WTC11 (cell line): ENCODE measurements at regions not wholly inside any gene's neighbourhood (a gene's known extent, or its start where the extent isn't known, plus 50 kb on each side); places are given as distances from the start of the nearest gene placed in this dataset.

ENCODE experiments used
- ATAC-seq: fragments of 200-7000 bp; cut with Tn5 transposase; 2 replicates; pipeline ENCODE4 v1.10.0; 2021; ENCODE audit warnings: mild to moderate bottlenecking, moderate library complexity
- CTCF ChIA-PET: fragments of 300-600 bp; sonication (Branson Sonifier 250); formaldehyde crosslinking; loops from one replicate; lab custom pipeline; 2021; ENCODE audit warnings: antibody characterized with exemption; lab: Charles Lee
- POLR2A ChIA-PET: fragments of 350-600 bp; sonication (Branson Sonifier 250); formaldehyde crosslinking; loops from one replicate; lab custom pipeline; 2021; ENCODE audit warnings: antibody characterized with exemption; lab: Charles Lee
- DNase-seq: peaks from one replicate; pipeline ENCODE4 v3.0.0; 2021; ENCODE audit warnings: low spot score
- H3K27ac Mint-ChIP-seq: 2 replicates; pipeline ENCODE4 v1.8.0; 2021; ENCODE audit warnings: mixed read lengths
- H3K27me3 Mint-ChIP-seq: 2 replicates; pipeline ENCODE4 v1.8.0; 2021; ENCODE audit warnings: low read depth, mild to moderate bottlenecking, moderate library complexity, mixed read lengths
- H3K36me3 Mint-ChIP-seq: 2 replicates; pipeline ENCODE4 v1.8.0; 2021; ENCODE audit warnings: mixed read lengths
- H3K4me1 Mint-ChIP-seq: 2 replicates; pipeline ENCODE4 v1.8.0; 2022; ENCODE audit warnings: mixed read lengths
- H3K4me3 Mint-ChIP-seq: 2 replicates; pipeline ENCODE4 v1.8.0; 2021; ENCODE audit warnings: mild to moderate bottlenecking, moderate library complexity, mixed read lengths
- H3K9me3 Mint-ChIP-seq: 2 replicates; pipeline ENCODE4 v1.8.0; 2021; ENCODE audit warnings: mixed read lengths
- CREB1 ChIP-seq: sonication (generic); formaldehyde crosslinking; IDR thresholded peaks from 2 replicates; pipeline ENCODE4 v1.8.0; 2023; ENCODE audit warnings: mild to moderate bottlenecking, missing genetic modification reagents
- EMX1 ChIP-seq: fragments of 250-450 bp; sonication (Bioruptor Pico); IDR thresholded peaks from 2 replicates; pipeline ENCODE4 v1.8.0; 2021; ENCODE audit warnings: mild to moderate bottlenecking
- MLX ChIP-seq: sonication (generic); formaldehyde crosslinking; IDR thresholded peaks from 2 replicates; pipeline ENCODE4 v1.8.1; 2023; ENCODE audit warnings: mild to moderate bottlenecking, missing genetic modification reagents, moderate library complexity
- NFE2L1 ChIP-seq: sonication (generic); formaldehyde crosslinking; IDR thresholded peaks from 2 replicates; pipeline ENCODE4 v1.8.1; 2023; ENCODE audit warnings: missing genetic modification reagents
- RORB ChIP-seq: fragments of 250-450 bp; sonication (Bioruptor Pico); IDR thresholded peaks from 2 replicates; pipeline ENCODE4 v1.9.0; 2021; ENCODE audit warnings: mild to moderate bottlenecking
- SOX15 ChIP-seq: fragments of 250-450 bp; sonication (Bioruptor Pico); IDR thresholded peaks from 2 replicates; pipeline ENCODE4 v1.9.0; 2021; ENCODE audit warnings: mild to moderate bottlenecking
- SP1 ChIP-seq: sonication (generic); formaldehyde crosslinking; conservative IDR thresholded peaks from 2 replicates; pipeline ENCODE4 v1.8.1; 2022; ENCODE audit warnings: missing genetic modification reagents
- ZNF121 ChIP-seq: sonication (generic); formaldehyde crosslinking; IDR thresholded peaks from 2 replicates; pipeline ENCODE4 v1.8.0; 2023; ENCODE audit warnings: missing genetic modification reagents
- ZNF138 ChIP-seq: sonication (generic); formaldehyde crosslinking; conservative IDR thresholded peaks from 2 replicates; pipeline ENCODE4 v1.8.1; 2022; ENCODE audit warnings: mild to moderate bottlenecking, moderate library complexity, missing genetic modification reagents
- TF ChIP-seq, protein P1 (sequence below): sonication (generic); formaldehyde crosslinking; IDR thresholded peaks from 2 replicates; pipeline ENCODE4 v1.8.1; 2023; ENCODE audit warnings: mild to moderate bottlenecking, moderate library complexity, missing genetic modification reagents
- TF ChIP-seq, protein P2 (sequence below): sonication (generic); formaldehyde crosslinking; IDR thresholded peaks from 2 replicates; pipeline ENCODE4 v1.8.1; 2022; ENCODE audit warnings: missing genetic modification reagents, borderline replicate concordance
- TF ChIP-seq, protein P3 (sequence below): sonication (generic); formaldehyde crosslinking; conservative IDR thresholded peaks from 2 replicates; pipeline ENCODE4 v1.8.1; 2023; ENCODE audit warnings: mild to moderate bottlenecking, low read depth, missing genetic modification reagents, moderate library complexity
- TF ChIP-seq, protein P4 (sequence below): sonication (generic); formaldehyde crosslinking; IDR thresholded peaks from 2 replicates; pipeline ENCODE4 v1.8.0; 2023; ENCODE audit warnings: missing genetic modification reagents, mild to moderate bottlenecking, borderline replicate concordance

- peaks cover 40% of the 10 kb centered on the region for H3K4me1 Mint-ChIP-seq
- TF ChIP-seq ZNF121 (CRISPR knock-in tag), result no peak
- no peak overlapping the region for H3K27ac Mint-ChIP-seq
- no peak overlapping the region for H3K4me3 Mint-ChIP-seq
- H3K27me3 Mint-ChIP-seq, result no peaks in the 10 kb centered on the region
- H3K36me3 Mint-ChIP-seq, result no peaks in the 10 kb centered on the region
- no peaks in the 10 kb centered on the region for H3K9me3 Mint-ChIP-seq
- ATAC-seq, result no peak
- CTCF ChIA-PET, result no interaction called here
- no peak for DNase-seq
- POLR2A ChIA-PET, result no interaction called here
Measured at GRCh38 chr13:72141855-72142519, 275.0 kb upstream of the DACH1 start.

- ChIA-PET CTCF (no interaction called here), POLR2A (no interaction called here)
- H3K9me3 Mint-ChIP-seq, result no peaks in the 10 kb centered on the region
- ATAC-seq (no peak), DNase-seq (no peak)
- H3K36me3 Mint-ChIP-seq, result no peaks in the 10 kb centered on the region
- TF ChIP-seq MLX (CRISPR knock-in tag) (no peak), CREB1 (CRISPR knock-in tag) (no peak), NFE2L1 (CRISPR knock-in tag) (no peak), SP1 (CRISPR knock-in tag) (no peak), SOX15 (no peak), EMX1 (CRISPR knock-in tag) (no peak), RORB (CRISPR knock-in tag) (no peak), ZNF138 (CRISPR knock-in tag) (no peak)
- TF ChIP-seq, protein P1, sequence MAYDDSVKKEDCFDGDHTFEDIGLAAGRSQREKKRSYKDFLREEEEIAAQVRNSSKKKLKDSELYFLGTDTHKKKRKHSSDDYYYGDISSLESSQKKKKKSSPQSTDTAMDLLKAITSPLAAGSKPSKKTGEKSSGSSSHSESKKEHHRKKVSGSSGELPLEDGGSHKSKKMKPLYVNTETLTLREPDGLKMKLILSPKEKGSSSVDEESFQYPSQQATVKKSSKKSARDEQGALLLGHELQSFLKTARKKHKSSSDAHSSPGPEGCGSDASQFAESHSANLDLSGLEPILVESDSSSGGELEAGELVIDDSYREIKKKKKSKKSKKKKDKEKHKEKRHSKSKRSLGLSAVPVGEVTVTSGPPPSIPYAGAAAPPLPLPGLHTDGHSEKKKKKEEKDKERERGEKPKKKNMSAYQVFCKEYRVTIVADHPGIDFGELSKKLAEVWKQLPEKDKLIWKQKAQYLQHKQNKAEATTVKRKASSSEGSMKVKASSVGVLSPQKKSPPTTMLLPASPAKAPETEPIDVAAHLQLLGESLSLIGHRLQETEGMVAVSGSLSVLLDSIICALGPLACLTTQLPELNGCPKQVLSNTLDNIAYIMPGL (CRISPR knock-in tag), result no peak
- TF ChIP-seq, protein P2, sequence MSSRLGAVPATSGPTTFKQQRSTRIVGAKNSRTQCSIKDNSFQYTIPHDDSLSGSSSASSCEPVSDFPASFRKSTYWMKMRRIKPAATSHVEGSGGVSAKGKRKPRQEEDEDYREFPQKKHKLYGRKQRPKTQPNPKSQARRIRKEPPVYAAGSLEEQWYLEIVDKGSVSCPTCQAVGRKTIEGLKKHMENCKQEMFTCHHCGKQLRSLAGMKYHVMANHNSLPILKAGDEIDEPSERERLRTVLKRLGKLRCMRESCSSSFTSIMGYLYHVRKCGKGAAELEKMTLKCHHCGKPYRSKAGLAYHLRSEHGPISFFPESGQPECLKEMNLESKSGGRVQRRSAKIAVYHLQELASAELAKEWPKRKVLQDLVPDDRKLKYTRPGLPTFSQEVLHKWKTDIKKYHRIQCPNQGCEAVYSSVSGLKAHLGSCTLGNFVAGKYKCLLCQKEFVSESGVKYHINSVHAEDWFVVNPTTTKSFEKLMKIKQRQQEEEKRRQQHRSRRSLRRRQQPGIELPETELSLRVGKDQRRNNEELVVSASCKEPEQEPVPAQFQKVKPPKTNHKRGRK (CRISPR knock-in tag), result no peak
- TF ChIP-seq, protein P3, sequence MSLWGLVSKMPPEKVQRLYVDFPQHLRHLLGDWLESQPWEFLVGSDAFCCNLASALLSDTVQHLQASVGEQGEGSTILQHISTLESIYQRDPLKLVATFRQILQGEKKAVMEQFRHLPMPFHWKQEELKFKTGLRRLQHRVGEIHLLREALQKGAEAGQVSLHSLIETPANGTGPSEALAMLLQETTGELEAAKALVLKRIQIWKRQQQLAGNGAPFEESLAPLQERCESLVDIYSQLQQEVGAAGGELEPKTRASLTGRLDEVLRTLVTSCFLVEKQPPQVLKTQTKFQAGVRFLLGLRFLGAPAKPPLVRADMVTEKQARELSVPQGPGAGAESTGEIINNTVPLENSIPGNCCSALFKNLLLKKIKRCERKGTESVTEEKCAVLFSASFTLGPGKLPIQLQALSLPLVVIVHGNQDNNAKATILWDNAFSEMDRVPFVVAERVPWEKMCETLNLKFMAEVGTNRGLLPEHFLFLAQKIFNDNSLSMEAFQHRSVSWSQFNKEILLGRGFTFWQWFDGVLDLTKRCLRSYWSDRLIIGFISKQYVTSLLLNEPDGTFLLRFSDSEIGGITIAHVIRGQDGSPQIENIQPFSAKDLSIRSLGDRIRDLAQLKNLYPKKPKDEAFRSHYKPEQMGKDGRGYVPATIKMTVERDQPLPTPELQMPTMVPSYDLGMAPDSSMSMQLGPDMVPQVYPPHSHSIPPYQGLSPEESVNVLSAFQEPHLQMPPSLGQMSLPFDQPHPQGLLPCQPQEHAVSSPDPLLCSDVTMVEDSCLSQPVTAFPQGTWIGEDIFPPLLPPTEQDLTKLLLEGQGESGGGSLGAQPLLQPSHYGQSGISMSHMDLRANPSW (CRISPR knock-in tag), result no peak
- TF ChIP-seq, protein P4, sequence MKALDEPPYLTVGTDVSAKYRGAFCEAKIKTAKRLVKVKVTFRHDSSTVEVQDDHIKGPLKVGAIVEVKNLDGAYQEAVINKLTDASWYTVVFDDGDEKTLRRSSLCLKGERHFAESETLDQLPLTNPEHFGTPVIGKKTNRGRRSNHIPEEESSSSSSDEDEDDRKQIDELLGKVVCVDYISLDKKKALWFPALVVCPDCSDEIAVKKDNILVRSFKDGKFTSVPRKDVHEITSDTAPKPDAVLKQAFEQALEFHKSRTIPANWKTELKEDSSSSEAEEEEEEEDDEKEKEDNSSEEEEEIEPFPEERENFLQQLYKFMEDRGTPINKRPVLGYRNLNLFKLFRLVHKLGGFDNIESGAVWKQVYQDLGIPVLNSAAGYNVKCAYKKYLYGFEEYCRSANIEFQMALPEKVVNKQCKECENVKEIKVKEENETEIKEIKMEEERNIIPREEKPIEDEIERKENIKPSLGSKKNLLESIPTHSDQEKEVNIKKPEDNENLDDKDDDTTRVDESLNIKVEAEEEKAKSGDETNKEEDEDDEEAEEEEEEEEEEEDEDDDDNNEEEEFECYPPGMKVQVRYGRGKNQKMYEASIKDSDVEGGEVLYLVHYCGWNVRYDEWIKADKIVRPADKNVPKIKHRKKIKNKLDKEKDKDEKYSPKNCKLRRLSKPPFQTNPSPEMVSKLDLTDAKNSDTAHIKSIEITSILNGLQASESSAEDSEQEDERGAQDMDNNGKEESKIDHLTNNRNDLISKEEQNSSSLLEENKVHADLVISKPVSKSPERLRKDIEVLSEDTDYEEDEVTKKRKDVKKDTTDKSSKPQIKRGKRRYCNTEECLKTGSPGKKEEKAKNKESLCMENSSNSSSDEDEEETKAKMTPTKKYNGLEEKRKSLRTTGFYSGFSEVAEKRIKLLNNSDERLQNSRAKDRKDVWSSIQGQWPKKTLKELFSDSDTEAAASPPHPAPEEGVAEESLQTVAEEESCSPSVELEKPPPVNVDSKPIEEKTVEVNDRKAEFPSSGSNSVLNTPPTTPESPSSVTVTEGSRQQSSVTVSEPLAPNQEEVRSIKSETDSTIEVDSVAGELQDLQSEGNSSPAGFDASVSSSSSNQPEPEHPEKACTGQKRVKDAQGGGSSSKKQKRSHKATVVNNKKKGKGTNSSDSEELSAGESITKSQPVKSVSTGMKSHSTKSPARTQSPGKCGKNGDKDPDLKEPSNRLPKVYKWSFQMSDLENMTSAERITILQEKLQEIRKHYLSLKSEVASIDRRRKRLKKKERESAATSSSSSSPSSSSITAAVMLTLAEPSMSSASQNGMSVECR (CRISPR knock-in tag), result no peak
- H3K4me1 Mint-ChIP-seq, result peaks cover 43% of the 10 kb centered on the region
- H3K27ac Mint-ChIP-seq, result no peak overlapping the region
- no peaks in the 10 kb centered on the region for H3K27me3 Mint-ChIP-seq
- H3K4me3 Mint-ChIP-seq, result no peak overlapping the region
Measured at GRCh38 chr13:72139192-72139591, 272.2 kb upstream of the DACH1 start.
